WTC11 (cell line): ENCODE measurements at regions not wholly inside any gene's neighbourhood (a gene's known extent, or its start where the extent isn't known, plus 50 kb on each side); places are given as distances from the start of the nearest gene placed in this dataset.
"Not testable (repeated sequence)": the region's sequence is repeated elsewhere in the genome, so short reads cannot be mapped to it uniquely, and the experiment has no call there.

Experiments used
- KAT7 ChIP-seq: sonication (generic); formaldehyde crosslinking; IDR thresholded peaks from 2 replicates; pipeline ENCODE4 v1.8.1; 2023; ENCODE audit warnings: missing genetic modification reagents, mild to moderate bottlenecking, borderline replicate concordance
- TF ChIP-seq, protein P1 (sequence below): sonication (generic); formaldehyde crosslinking; IDR thresholded peaks from 2 replicates; pipeline ENCODE4 v1.8.1; 2023; ENCODE audit warnings: mild to moderate bottlenecking, moderate library complexity, missing genetic modification reagents
- TF ChIP-seq, protein P2 (sequence below): fragments of 200-600 bp; IDR thresholded peaks from 2 replicates; pipeline ENCODE4 v1.8.0; 2022; ENCODE audit warnings: antibody characterized with exemption
- TF ChIP-seq, protein P3 (sequence below): sonication (generic); formaldehyde crosslinking; IDR thresholded peaks from 2 replicates; pipeline ENCODE4 v1.8.0; 2022; ENCODE audit warnings: mild to moderate bottlenecking, missing genetic modification reagents
- TF ChIP-seq, protein P4 (sequence below): sonication (generic); formaldehyde crosslinking; IDR thresholded peaks from 2 replicates; pipeline ENCODE4 v1.8.1; 2022; ENCODE audit warnings: low read depth, missing genetic modification reagents, borderline replicate concordance
- TF ChIP-seq, protein P5 (sequence below): sonication (generic); formaldehyde crosslinking; IDR thresholded peaks from 2 replicates; pipeline ENCODE4 v1.8.1; 2023; ENCODE audit warnings: mild to moderate bottlenecking, missing genetic modification reagents

DNA sequence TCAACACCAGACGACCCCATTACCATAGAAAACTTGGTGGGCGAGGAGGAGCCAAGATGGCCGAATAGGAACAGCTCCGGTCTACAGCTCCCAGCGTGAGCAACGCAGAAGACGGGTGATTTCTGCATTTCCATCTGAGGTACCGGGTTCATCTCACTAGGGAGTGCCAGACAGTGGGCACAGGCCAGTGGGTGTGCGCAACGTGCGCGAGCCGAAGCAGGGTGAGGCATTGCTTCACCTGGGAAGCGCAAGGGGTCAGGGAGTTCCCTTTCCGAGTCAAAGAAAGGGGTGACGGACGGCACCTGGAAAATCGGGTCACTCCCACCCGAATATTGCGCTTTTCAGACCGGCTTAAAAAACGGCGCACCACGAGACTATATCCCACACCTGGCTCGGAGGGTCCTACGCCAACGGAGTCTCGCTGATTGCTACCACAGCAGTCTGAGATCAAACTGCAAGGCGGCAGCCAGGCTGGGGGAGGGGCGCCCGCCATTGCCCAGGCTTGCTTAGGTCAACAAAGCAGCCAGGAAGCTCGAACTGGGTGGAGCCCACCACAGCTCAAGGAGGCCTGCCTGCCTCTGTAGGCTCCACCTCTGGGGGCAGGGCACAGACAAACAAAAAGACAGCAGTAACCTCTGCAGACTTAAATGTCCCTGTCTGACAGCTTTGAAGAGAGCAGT, 2000.1 kb upstream of the CELF4 start:
- TF ChIP-seq, protein P1, sequence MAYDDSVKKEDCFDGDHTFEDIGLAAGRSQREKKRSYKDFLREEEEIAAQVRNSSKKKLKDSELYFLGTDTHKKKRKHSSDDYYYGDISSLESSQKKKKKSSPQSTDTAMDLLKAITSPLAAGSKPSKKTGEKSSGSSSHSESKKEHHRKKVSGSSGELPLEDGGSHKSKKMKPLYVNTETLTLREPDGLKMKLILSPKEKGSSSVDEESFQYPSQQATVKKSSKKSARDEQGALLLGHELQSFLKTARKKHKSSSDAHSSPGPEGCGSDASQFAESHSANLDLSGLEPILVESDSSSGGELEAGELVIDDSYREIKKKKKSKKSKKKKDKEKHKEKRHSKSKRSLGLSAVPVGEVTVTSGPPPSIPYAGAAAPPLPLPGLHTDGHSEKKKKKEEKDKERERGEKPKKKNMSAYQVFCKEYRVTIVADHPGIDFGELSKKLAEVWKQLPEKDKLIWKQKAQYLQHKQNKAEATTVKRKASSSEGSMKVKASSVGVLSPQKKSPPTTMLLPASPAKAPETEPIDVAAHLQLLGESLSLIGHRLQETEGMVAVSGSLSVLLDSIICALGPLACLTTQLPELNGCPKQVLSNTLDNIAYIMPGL (CRISPR knock-in tag) = not testable (repeated sequence)
- TF ChIP-seq, protein P2, sequence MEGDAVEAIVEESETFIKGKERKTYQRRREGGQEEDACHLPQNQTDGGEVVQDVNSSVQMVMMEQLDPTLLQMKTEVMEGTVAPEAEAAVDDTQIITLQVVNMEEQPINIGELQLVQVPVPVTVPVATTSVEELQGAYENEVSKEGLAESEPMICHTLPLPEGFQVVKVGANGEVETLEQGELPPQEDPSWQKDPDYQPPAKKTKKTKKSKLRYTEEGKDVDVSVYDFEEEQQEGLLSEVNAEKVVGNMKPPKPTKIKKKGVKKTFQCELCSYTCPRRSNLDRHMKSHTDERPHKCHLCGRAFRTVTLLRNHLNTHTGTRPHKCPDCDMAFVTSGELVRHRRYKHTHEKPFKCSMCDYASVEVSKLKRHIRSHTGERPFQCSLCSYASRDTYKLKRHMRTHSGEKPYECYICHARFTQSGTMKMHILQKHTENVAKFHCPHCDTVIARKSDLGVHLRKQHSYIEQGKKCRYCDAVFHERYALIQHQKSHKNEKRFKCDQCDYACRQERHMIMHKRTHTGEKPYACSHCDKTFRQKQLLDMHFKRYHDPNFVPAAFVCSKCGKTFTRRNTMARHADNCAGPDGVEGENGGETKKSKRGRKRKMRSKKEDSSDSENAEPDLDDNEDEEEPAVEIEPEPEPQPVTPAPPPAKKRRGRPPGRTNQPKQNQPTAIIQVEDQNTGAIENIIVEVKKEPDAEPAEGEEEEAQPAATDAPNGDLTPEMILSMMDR = not testable (repeated sequence)
- TF ChIP-seq KAT7 (CRISPR knock-in tag) = not testable (repeated sequence)
- TF ChIP-seq, protein P3, sequence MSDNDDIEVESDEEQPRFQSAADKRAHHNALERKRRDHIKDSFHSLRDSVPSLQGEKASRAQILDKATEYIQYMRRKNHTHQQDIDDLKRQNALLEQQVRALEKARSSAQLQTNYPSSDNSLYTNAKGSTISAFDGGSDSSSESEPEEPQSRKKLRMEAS (CRISPR knock-in tag) = not testable (repeated sequence)
- TF ChIP-seq, protein P4, sequence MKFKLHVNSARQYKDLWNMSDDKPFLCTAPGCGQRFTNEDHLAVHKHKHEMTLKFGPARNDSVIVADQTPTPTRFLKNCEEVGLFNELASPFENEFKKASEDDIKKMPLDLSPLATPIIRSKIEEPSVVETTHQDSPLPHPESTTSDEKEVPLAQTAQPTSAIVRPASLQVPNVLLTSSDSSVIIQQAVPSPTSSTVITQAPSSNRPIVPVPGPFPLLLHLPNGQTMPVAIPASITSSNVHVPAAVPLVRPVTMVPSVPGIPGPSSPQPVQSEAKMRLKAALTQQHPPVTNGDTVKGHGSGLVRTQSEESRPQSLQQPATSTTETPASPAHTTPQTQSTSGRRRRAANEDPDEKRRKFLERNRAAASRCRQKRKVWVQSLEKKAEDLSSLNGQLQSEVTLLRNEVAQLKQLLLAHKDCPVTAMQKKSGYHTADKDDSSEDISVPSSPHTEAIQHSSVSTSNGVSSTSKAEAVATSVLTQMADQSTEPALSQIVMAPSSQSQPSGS (CRISPR knock-in tag) = not testable (repeated sequence)
- TF ChIP-seq, protein P5, sequence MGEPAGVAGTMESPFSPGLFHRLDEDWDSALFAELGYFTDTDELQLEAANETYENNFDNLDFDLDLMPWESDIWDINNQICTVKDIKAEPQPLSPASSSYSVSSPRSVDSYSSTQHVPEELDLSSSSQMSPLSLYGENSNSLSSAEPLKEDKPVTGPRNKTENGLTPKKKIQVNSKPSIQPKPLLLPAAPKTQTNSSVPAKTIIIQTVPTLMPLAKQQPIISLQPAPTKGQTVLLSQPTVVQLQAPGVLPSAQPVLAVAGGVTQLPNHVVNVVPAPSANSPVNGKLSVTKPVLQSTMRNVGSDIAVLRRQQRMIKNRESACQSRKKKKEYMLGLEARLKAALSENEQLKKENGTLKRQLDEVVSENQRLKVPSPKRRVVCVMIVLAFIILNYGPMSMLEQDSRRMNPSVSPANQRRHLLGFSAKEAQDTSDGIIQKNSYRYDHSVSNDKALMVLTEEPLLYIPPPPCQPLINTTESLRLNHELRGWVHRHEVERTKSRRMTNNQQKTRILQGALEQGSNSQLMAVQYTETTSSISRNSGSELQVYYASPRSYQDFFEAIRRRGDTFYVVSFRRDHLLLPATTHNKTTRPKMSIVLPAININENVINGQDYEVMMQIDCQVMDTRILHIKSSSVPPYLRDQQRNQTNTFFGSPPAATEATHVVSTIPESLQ (CRISPR knock-in tag) = not testable (repeated sequence)
